DMS153 treated with DMSO at 0.1 percent for 48 hours (cell line): ENCODE measurements at regions not wholly inside any gene's neighbourhood (a gene's known extent, or its start where the extent isn't known, plus 50 kb on each side); places are given as distances from the start of the nearest gene placed in this dataset.
"Not testable (repeated sequence)": the region's sequence is repeated elsewhere in the genome, so short reads cannot be mapped to it uniquely, and the experiment has no call there.

ENCODE experiments used
- DNase-seq: peaks from one replicate; lab custom pipeline; 2025; ENCODE audit not compliant: unreplicated experiment; lab: John Stamatoyannopoulos, UW

DNA sequence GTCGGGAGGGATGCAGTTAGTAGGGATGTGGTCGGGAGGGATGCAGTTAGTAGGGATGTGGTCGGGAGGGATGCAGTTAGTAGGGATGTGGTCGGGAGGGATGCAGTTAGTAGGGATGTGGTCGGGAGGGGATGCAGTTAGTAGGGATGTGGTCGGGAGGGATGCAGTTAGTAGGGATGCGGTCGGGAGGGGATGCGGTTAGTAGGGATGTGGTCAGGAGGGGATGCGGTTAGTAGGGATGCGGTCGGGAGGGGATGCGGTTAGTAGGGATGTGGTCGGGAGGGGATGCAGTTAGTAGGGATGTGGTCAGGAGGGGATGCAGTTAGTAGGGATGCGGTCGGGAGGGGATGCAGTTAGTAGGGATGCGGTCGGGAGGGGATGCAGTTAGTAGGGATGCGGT, 96.2 kb downstream of the BDH1 start:
- not testable (repeated sequence) for DNase-seq

- no peak for DNase-seq
These were observed 96.8 kb downstream of the BDH1 start for GRCh38 chr3:197458906-197459470.

DNA sequence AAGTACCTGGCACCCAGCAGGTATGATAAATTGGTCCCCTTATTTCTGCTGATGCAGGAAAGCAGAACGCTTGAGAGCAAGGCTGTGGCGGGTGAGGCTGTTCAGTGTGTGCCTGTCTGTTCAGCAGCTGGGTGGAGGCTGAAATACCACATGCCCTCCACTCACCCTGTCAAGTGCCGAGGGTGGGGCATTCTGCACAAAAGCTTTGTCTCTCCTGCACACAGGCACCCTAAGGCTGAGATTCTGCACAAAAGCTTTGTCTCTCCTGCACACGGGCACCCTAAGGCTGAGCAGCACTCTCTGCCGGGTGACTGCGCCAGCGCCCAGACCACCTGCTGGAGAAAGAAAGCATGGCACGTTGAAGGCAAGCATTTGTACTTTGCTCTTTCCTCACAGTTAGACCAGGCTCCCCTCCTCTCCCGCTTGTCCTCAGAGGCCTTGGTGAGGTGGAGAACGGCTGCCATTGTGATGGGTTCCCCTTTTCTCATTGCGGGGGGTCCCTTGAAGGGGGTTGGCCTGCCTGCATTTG, 97.5 kb downstream of the BDH1 start:
- no peak for DNase-seq

DNA sequence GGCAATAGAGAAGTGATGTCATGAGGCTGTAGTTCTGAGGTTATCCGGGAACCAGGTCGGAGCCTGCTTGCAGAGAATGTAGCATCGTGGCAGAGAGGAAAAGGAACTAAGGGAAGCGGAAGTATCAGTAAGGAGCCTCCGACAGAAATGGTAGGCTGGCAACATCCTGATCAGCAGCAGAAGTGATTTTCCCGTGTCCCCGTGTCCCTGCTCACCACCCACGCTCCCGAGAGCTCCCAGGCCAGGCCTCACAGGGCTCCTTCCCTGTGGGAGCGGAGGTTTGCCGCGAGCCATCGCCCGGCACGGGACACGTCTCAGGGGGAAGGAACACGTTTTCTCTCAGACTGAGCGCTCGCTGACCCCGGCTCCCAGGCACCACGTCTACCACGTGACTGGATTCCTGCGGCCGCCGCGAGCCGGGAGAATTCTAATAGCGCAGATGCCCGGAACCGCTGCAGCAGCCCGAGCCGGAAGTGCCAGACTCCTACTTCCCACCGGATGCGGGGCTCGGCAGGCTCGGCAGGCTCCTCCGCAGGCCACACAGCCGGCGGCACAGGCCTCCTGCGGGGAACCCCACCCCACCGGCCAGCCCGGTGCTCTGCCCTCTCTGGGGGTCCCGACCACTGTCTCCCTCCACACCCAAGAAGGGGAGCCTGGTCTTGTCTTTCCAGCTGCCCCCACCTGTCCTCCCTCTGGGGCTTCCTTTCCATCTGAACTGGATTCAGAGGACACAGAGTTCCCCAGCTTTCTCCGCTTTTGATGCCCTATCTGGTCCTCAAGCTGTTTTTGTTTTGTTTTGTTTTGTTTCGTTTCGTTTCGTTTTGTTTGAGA, 99.3 kb downstream of the BDH1 start:
- no peak for DNase-seq

DNA sequence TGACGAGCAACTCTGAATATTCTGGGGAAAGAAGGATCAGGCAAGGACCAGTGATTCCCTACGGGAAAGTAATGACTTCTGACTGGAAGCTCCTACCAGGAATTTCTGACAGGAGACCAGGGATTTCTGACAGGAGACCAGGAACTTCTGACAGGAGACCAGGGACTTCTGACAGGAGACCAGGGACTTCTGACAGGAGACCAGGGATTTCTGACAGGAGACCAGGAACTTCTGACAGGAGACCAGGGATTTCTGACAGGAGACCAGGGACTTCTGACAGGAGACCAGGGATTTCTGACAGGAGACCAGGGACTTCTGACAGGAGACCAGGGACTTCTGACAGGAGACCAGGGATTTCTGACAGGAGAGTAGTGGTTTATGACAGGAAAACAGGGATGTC, 100.9 kb downstream of the BDH1 start:
- DNase-seq, result not testable (repeated sequence)

DNA sequence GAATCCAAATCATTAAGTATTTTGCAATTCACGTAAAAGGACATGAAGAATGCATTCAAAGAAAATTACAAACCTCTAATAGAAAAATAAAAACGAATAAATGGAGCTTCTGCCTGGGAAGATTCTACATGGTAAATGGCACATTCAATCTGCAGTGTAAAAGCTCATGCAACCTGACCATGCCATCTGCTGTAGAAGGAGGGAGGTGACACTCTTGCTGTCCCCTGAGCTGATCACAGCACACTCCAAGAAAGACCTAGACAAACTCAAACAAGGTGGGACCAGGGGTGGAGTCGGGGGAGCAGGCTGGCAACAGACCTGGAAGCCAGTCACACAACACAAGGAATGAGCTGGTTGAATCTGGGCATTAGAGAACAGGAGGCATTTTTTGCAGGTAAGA, 101.8 kb downstream of the BDH1 start:
- no peak for DNase-seq

DNA sequence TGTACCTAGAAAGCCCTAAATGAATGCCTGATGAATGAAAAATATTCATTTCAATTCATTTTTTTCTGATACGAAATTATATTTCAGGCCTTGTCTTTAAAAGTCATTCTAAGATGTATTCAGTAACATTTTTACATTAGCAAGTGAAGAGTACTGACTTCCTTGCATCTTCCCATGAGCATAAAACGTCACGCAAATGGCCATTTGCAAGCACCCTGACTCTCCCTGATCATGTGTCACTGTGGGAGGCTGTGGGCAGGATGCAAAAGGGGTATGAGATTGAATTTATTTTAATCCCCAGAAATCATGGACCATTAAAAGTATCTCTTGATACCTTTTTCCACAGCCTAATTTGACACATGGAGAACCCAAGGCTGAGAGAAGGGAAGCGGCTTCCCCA, 105.0 kb downstream of the BDH1 start:
- DNase-seq, result no peak

DNA sequence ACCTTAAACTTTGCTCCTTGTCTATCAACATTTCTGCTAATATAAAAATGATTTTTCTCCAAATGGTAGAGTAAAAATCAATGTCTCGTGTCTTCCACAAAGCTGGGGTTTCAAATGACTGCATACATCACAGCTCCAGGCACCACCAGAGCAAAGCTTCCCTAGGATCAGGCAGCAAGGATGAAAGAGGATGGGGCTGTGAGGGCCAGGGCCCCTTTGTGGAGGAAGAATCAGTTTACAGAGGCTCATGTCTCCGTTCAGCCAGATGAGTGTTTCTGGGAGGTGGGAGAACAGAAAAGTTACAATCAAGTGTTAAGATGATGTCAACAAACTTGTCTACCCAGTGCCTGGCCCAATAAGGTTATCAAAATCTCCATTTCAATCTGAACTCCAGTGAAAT, 105.5 kb downstream of the BDH1 start:
- DNase-seq, result no peak

GRCh38 chr3:197449181-197449580, 106.6 kb downstream of the BDH1 start:
- not testable (repeated sequence) for DNase-seq

- DNase-seq, result not testable (repeated sequence)
These were observed 108.0 kb downstream of the BDH1 start for GRCh38 chr3:197447781-197448180.

- no peak for DNase-seq
These were observed 108.7 kb downstream of the BDH1 start for GRCh38 chr3:197447057-197447456.

DNA sequence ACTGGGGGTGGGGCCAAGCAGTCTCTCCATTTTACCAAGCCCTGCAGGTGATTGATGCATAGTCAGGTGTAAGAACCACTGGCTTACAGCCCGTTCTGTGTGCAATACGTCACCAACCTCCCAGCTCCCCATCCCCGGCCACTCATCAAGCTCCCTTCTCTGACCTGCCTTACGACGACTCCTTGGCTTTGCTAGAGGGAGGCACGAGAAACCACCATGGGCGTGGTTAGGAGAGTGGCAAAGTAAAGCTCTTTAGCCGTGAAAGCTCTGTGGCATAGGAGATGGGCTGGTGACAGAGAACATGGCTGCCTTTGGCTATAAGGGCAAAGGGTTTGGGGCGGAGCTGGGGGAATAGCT, 109.1 kb downstream of the BDH1 start:
- DNase-seq, result no peak

DNA sequence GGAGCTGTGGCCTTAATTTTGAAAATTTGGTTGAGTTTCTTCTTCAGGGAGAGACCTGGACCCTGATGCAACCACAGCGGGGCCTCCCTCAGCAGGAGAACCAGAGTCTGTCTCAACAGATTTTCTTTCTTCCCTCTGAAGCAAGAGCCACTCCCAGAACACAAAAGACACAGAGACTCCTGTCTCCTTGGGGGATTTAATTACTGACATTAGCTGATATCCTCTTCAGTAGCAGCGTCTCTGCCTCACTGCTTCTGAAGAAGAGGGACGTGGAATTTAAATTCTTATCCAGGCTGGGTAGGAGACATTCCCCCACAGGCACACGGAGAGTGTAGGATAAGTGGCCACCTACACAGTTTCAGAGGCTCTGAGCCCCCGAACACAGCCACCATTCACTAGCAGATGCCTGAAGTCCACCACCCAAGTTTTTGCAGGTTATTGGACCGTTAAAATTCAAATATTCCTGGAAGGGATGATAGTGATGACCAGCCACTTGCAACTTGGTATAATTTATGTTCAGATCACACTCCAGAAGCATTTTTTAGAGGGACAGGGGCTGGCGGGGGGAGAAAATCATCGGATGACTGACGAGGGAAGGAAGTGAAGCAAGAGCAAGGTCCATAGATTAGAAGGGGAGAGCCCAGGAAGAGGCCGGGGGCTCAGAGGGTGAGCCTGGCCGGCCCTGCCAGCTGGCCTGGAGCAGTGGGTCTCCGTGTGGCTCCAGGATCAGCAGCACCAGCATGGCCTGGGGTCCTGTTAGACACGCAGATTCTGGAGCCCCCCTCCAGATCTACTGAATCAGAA, 109.7 kb downstream of the BDH1 start:
- no peak for DNase-seq

- no peak for DNase-seq
These were observed 110.9 kb downstream of the BDH1 start for GRCh38 chr3:197444793-197445379.

DNA sequence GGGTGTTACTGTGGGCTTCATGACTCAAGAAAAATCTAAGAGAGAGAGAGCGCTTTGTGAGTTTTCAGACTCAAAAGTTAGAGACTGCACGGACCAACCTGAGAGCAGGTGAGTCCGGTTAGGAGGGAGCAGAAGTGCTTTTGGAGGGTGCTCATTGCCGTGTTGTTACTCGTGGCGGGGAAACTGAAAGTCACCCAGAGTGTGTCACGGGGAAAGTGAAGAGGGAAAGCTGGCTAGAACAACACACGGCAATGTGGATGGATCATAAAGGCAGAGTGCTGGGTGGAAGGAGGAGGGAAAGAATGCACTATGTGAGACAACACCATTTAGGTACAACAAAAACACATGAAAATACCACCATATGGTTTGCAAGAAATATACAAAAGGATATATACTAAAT, 112.3 kb downstream of the BDH1 start:
- no peak for DNase-seq

DNA sequence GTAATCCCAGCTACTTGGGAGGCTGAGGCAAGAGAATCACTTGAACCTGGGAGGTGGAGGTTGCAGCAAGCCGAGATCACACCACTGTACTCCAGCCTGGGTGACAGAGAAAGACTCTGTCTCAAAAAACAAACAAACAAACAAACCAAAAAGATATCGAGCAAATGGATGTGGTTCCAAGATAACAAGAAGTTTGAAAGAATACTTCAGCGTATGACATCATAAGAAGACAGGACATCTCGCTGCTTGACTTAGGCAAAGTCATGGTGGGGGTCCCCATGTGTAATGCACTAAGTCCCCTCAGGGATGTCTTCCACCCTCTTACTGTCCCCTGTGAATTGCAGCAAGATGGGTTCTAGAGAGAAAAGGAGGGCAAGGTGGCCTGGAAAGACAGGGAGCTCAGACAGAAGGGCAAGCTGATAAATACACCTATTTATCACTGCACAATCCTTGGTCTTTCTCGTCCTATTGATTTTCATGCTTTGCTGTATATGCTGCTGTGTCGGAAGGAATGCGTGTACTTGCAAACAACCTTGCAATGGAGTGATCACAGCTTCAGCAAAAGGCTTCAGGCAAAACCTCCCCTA, 115.0 kb downstream of the BDH1 start:
- no peak for DNase-seq

DNA sequence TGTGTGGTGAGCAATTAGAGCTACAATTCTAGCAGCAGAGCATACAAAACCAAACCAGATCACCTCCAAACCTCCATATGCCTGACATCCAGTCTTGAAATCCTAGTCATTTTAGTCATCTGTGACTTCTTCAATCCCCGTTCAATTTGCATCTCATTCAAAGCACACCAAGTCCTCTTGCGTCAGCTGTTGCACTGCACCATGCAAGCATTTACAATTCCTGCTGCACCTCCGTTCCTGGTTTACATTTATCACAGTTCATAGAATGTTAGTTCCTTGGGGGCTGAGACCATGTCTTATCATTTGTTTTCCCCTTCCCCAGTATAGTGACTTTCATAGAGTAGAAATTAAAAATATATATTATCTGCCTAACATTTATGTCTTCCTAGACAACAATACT, 116.9 kb downstream of the BDH1 start:
- no peak for DNase-seq

GRCh38 chr3:197435426-197435825, 120.3 kb downstream of the BDH1 start:
- DNase-seq, result no peak

DNA sequence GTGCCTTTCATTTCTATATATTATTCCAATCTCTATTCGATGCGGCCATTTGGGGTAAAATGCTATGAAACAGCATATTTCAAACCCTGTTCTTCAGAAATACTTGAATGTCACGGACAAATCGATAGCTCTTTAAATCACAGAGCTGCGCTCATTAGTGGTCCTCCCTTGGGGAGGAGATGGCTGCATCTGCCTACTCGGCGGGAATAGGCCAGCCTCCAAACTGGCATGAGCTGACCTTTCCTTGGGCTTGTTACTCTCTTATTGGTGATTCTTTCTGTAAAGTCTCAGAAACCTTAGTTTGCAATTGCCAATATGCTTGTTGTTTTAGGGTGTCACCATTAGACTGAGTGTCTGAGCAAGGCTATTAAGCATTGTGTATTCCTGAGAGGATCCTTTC, 120.9 kb downstream of the BDH1 start:
- no peak for DNase-seq

DNA sequence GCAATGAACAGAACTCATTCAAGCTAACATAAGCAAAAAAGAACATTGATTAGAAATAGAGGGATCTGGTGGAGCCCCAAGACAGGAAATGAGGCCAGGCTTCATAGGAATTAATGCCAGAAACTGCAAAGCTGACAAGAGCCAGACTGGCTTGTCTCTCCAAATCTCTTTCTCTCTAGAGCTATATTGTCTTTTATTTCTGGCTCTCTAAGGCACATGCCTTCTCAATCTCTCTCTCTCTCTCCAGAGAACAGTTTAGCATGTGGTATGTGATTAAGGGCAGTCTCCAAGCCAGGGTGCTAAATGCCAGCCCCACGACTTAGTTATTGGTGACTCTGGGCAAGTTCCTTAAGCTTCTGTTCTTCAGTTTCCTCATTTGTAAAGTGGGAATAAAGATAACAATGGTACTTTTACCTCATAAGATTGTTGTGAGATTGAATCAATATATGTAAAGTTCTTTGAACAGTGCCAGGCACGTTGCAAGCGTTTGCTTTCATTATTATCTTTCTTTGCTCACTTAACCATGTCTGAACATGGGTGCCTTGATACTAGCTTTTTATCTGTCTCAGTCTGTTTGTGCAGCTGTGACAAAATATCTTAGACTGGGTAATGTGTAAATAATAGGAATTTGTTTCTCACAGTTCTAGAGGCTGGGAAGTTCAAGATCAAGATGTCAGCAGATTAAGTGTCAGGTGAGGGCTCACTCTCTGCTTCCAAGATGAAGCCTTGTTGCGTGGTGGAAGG, 123.2 kb downstream of the BDH1 start:
- DNase-seq, result no peak
